IgD-negative memory B cell (primary cell): ENCODE measurements at regions not wholly inside any gene's neighbourhood (a gene's known extent, or its start where the extent isn't known, plus 50 kb on each side); places are given as distances from the start of the nearest gene placed in this dataset.
A peak's percentile ranks its signal among the peaks of the same experiment; 100 is the strongest.

Source experiments
- H3K27ac Mint-ChIP-seq, 3 donors: one replicate each; pipeline ENCODE4 v1.8.0; 2020 to 2022; ENCODE audit warnings: mild to moderate bottlenecking in 3 of 3, mixed read lengths in 3 of 3, moderate library complexity in 1 of 3
- H3K27me3 Mint-ChIP-seq: one replicate; pipeline ENCODE4 v1.8.0; 2021; ENCODE audit warnings: mixed read lengths
- H3K36me3 Mint-ChIP-seq: one replicate; pipeline ENCODE4 v1.8.0; 2020; ENCODE audit warnings: mild to moderate bottlenecking, mixed read lengths
- H3K4me1 Mint-ChIP-seq, 3 donors: one replicate each; pipeline ENCODE4 v1.8.0; 2020 to 2022; ENCODE audit warnings: mixed read lengths in 3 of 3, mild to moderate bottlenecking in 1 of 3
- H3K4me3 Mint-ChIP-seq, 4 donors: one replicate each; pipeline ENCODE4 v1.8.0; 2020 to 2022; ENCODE audit warnings: mild to moderate bottlenecking in 4 of 4, mixed read lengths in 4 of 4, moderate library complexity in 3 of 4
- H3K9me3 Mint-ChIP-seq, 3 donors: one replicate each; pipeline ENCODE4 v1.8.0; 2020 to 2021; ENCODE audit warnings: mixed read lengths in 3 of 3, mild to moderate bottlenecking in 1 of 3

DNA sequence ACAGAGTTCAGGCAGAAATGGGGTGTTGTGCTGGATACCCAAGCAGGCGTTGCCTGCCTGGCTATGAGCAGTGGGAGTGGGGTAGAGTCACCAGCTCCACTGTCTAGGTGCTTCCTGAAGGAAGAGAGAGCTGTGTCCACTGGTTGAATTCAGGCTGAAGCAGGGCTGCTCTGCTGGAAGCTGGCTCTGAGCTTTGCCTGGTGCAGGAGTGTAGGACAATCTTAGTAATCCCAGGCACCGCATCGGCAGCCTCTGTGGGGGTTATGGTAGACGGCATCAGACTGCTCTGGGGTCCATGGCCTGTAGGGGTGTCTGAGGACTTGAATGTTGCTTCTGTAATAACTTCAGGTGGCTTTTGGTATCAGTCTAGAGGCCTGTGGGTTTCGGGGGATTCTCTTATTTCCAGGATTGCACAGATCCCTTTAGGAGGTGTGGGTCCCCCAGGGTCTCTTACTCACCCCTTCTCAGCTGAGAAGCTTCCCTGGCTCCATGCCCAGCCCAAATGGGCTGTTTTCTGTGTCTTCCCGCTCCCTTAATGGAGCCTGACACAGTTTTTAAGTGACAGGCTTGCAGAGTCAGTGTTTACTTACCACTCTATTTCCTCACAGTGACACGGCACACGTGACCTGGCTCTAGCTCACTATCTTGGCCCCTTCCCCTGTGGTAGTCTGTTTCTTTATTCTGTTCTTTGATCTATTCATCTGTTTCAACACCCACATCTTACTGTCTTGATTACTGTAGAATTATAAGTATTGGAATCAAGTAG, 644.3 kb downstream of the CBLN2 start:
- no peaks in the 10 kb centered on the region for H3K36me3 Mint-ChIP-seq
- H3K4me1 Mint-ChIP-seq, result peaks cover 0 to 2% (median 0%) of the 10 kb centered on the region in 3 donors
- no peaks in the 10 kb centered on the region for H3K27me3 Mint-ChIP-seq
- no peak overlapping the region for H3K27ac Mint-ChIP-seq
- no peak overlapping the region for H3K4me3 Mint-ChIP-seq
- peaks cover 0 to 10% (median 3%) of the 10 kb centered on the region in 3 donors for H3K9me3 Mint-ChIP-seq

DNA sequence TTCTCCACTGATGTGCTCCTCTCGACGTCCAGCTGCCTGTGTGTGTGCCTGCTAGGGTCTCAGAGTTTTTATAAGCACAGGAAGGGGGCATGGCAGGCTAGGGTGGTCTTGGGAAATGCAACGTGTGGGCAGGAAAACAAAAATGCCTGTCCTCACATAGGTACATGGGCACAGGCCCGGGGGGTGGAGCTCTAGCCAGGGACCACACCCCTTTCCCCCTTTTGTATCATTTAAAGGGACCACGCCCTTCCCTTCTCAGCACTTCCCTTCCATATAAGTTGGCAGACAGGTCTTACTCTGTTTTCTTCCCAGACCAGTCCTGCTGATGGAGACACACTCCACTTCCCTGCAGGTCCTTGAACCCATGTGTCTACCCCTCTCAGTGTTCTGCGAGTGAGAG, 645.0 kb downstream of the CBLN2 start:
- H3K36me3 Mint-ChIP-seq, result no peaks in the 10 kb centered on the region
- H3K4me3 Mint-ChIP-seq, result no peak overlapping the region
- H3K27ac Mint-ChIP-seq, result no peak overlapping the region
- H3K27me3 Mint-ChIP-seq, result no peaks in the 10 kb centered on the region
- H3K9me3 Mint-ChIP-seq, result peaks cover 0 to 10% (median 3%) of the 10 kb centered on the region in 3 donors
- peaks cover 0 to 2% (median 0%) of the 10 kb centered on the region in 3 donors for H3K4me1 Mint-ChIP-seq

DNA sequence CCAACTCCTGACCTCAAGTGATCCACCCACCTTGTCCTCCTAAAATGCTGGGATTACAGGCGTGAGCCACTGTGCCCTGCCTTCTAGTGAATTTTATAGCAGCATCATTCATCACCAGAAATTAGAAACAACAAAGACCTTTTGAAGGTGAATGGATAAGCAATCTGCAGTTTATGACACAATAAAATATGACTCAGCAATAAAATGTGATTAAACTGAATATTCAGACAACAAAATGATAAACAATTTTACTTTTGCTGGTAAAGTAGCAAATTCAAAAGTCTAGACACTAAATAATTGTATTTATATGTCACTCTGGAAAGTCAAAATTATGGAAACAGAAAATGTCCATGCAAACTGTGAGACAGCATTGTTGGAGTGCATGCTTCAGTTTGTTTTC, 656.6 kb downstream of the CBLN2 start:
- Mint-ChIP-seq H3K4me1 (peaks cover 0 to 2% (median 0%) of the 10 kb centered on the region in 3 donors), H3K4me3 (no peak overlapping the region), H3K27ac (no peak overlapping the region), H3K27me3 (no peaks in the 10 kb centered on the region), H3K9me3 (peaks cover 0 to 4% (median 2%) of the 10 kb centered on the region in 3 donors), H3K36me3 (no peaks in the 10 kb centered on the region)

DNA sequence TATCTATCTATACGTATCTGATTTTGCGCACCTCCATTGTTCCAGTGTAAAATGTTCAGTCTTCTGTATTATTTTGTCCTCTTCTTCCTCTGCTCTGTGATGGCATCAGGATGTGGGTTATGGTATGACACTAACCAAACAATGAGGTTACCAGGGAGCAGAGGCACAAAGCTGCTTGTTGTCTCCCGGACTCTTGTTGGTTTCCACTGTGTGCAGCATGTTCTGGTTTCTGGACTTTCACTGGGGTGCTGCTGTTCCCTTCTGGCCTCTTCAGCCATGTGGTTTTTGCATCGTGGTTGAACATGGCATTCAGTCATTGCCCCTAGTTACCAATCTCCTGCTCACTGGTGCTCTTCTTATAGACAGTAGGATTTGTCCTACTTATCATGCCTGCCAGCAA, 665.9 kb downstream of the CBLN2 start:
- Mint-ChIP-seq H3K27ac (no peak overlapping the region), H3K4me3 (no peak overlapping the region), H3K27me3 (no peaks in the 10 kb centered on the region), H3K4me1 (no peaks in the 10 kb centered on the region), H3K9me3 (peaks cover 0 to 3% (median 0%) of the 10 kb centered on the region in 3 donors), H3K36me3 (peaks cover 3% of the 10 kb centered on the region)

DNA sequence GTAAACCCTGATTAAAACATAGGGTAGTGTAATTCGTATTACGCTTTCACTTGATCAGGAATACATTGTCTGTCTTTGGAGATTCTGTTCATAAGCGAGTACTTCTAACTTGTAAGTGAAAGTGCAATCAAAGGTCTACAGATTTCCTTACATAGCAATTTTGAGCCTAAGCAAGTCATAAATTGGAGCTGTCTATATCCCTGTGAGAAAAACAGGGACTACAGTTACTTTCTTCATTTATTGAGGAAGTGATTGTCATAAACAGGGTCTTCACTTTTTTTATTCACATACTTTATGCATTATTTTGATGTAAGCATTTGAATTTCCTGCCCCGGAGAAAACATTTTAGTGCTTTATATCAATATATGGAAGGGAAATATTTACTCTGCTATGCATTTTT, 670.4 kb downstream of the CBLN2 start:
- peaks cover 0 to 1% (median 0%) of the 10 kb centered on the region in 3 donors for H3K9me3 Mint-ChIP-seq
- peaks cover 4% of the 10 kb centered on the region for H3K36me3 Mint-ChIP-seq
- H3K27ac Mint-ChIP-seq, result peak overlapping the region in 1 of 3 donors; percentile 7
- H3K27me3 Mint-ChIP-seq, result no peaks in the 10 kb centered on the region
- no peak overlapping the region for H3K4me3 Mint-ChIP-seq
- no peaks in the 10 kb centered on the region for H3K4me1 Mint-ChIP-seq

DNA sequence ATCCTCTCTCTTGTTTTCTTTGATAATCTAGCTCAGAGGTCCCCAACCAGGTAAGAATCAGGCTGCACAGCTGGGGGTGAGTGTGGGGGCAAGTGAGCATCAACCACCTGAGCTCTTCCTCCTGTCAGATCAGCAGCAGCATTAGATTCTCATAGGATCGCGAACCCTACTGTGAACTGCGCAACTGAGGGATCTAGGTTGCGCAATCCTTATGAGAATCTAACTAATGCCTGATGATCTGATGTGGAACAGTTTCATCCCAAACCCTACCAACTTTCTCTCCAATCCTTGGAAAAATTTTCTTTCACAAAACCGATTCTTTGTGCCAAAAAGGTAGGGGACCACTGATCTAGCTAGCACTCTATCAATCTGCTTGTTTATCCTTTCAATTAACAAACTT, 678.3 kb downstream of the CBLN2 start:
- Mint-ChIP-seq H3K4me1 (peaks cover 0 to 4% (median 0%) of the 10 kb centered on the region in 3 donors), H3K36me3 (peaks cover 1% of the 10 kb centered on the region), H3K27me3 (no peaks in the 10 kb centered on the region), H3K4me3 (no peak overlapping the region), H3K9me3 (peaks cover 3 to 5% (median 4%) of the 10 kb centered on the region in 3 donors), H3K27ac (no peak overlapping the region)

DNA sequence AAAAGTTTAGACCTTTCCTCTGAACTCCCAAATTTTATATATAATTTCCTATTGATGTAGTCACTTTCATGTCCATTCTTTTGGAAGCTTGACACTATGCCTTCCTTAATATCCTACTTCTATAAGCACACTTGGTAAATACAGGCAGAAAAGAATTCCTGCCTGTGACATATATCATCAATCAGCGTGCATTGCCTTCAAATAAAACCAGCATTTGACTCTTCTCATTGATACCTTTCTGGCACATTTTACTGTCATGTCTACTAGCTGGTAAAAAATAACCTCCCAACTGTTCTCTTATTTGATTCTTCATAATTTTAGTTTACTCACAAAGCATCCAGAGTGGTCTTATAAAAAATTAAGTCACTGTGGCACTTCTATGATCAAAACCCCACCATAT, 693.5 kb downstream of the CBLN2 start:
- Mint-ChIP-seq H3K27ac (peak overlapping the region in 1 of 3 donors; percentile 41), H3K4me3 (no peak overlapping the region), H3K36me3 (no peaks in the 10 kb centered on the region), H3K9me3 (peaks cover 10 to 28% (median 25%) of the 10 kb centered on the region in 3 donors), H3K4me1 (peaks cover 6 to 10% (median 6%) of the 10 kb centered on the region in 3 donors), H3K27me3 (peaks cover 1% of the 10 kb centered on the region)

DNA sequence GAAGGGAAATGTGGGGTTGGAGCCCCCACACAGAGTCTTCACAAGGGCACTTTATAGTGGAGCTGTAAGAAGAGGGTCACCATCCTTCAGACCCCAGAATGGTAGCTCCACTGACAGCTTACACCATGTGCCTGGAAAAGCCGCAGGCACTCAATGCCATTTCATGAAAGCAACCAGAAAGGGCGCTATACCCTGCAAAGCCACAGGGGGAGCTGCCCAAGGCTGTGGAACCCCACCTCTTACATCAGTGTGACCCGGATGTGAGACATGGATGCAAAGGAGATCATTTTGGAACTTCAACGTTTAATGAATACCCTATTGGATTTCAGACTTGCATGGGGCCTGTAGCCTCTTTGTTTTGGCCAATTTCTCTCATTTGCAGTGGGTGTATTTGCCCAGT, 694.7 kb downstream of the CBLN2 start:
- H3K27ac Mint-ChIP-seq, result peak overlapping the region in 1 of 3 donors; percentile 65
- H3K9me3 Mint-ChIP-seq, result peaks cover 10 to 28% (median 25%) of the 10 kb centered on the region in 3 donors
- no peak overlapping the region for H3K4me3 Mint-ChIP-seq
- peaks cover 1% of the 10 kb centered on the region for H3K27me3 Mint-ChIP-seq
- no peaks in the 10 kb centered on the region for H3K36me3 Mint-ChIP-seq
- H3K4me1 Mint-ChIP-seq, result peaks cover 6 to 10% (median 6%) of the 10 kb centered on the region in 3 donors

DNA sequence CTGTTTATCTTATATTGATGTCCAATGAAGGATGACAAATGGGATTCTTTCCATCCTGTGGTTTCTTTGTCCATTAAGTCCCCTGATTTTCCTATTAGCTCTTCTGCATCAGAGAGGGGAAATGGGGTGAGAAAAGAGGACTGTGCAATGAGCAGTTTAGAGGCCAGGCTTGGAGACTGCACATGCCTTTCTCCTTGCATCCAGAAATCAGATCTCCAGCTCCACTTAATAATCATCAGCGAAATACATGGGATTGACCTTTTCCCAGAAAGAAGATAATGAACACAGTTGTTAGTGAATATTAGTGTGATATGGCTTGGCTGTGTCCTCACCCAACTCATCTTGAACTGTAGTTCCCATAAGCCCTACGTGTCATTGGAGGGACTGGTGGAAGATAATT, 697.4 kb downstream of the CBLN2 start:
- peaks cover 6 to 10% (median 6%) of the 10 kb centered on the region in 3 donors for H3K4me1 Mint-ChIP-seq

DNA sequence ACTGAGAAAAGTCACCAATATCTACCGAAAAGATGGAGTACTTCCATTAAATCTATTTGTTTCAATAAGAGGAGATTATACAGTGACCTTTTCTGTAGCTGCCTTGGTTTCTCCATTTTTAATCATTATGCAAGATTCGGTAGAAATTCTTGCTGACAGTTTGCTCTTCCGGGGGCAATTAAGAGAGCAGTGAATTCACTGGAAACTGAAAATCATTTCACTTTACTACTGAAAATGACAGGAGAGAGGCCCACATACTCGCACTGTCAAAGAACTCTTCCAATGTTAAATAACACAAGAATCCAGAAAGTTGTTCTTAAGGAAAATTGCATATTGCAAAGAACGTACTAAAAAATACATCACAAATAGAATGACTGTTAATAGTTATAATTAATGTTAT, 699.3 kb downstream of the CBLN2 start:
- Mint-ChIP-seq H3K9me3 (peaks cover 8 to 24% (median 22%) of the 10 kb centered on the region in 3 donors), H3K27ac (no peak overlapping the region), H3K27me3 (no peaks in the 10 kb centered on the region), H3K4me1 (peaks cover 0 to 2% (median 0%) of the 10 kb centered on the region in 3 donors), H3K4me3 (no peak overlapping the region), H3K36me3 (no peaks in the 10 kb centered on the region)

More for the DNA sequence above, 697.4 kb downstream of the CBLN2 start:
- peaks cover 10 to 28% (median 25%) of the 10 kb centered on the region in 3 donors for H3K9me3 Mint-ChIP-seq
- peaks cover 1% of the 10 kb centered on the region for H3K27me3 Mint-ChIP-seq
- peak overlapping the region in 1 of 4 donors; percentile 55 for H3K4me3 Mint-ChIP-seq
- H3K36me3 Mint-ChIP-seq, result no peaks in the 10 kb centered on the region
- no peak overlapping the region for H3K27ac Mint-ChIP-seq

DNA sequence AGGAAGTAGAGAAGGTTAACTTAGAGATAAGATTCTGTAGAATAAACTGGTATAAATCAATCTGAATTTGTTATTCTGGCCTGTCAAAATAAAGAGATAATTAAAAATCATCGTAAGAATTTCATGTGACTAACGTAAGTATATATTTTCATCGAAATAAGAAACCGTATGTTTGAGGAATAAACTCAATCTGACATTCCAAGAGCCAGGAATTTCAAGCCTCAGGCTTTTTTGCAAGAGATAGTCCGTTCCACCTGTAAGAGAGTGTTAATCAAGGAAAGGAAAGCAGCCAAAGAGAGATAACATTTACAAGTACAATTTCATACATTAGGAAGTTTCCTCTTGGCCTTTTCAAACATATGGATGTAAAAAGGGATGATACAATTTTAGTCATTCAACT, 701.5 kb downstream of the CBLN2 start:
- Mint-ChIP-seq H3K9me3 (peaks cover 4 to 14% (median 10%) of the 10 kb centered on the region in 3 donors), H3K27ac (no peak overlapping the region), H3K4me3 (no peak overlapping the region), H3K36me3 (no peaks in the 10 kb centered on the region), H3K27me3 (no peaks in the 10 kb centered on the region), H3K4me1 (no peaks in the 10 kb centered on the region)

DNA sequence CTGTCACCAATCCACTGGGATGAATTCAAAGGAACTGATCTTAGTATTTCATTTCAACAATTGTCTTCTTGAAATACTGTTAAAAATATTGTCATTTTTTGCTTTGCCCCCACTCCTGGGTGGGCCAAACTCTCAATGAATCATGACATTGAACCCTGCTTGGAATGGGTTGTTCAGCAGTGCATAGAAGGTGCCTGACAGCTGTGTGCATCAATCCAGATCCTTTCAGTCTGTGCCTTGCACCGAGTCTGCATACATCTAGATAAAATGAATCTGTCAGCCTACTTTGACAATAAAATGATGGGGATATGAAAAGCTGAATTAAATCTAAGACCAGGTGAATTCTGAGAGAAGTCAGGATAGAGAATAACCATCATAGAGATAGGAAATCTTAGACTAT, 706.6 kb downstream of the CBLN2 start:
- Mint-ChIP-seq H3K27ac (no peak overlapping the region), H3K4me1 (no peaks in the 10 kb centered on the region), H3K9me3 (peaks cover 0 to 4% (median 2%) of the 10 kb centered on the region in 3 donors), H3K4me3 (no peak overlapping the region), H3K36me3 (no peaks in the 10 kb centered on the region), H3K27me3 (no peaks in the 10 kb centered on the region)

DNA sequence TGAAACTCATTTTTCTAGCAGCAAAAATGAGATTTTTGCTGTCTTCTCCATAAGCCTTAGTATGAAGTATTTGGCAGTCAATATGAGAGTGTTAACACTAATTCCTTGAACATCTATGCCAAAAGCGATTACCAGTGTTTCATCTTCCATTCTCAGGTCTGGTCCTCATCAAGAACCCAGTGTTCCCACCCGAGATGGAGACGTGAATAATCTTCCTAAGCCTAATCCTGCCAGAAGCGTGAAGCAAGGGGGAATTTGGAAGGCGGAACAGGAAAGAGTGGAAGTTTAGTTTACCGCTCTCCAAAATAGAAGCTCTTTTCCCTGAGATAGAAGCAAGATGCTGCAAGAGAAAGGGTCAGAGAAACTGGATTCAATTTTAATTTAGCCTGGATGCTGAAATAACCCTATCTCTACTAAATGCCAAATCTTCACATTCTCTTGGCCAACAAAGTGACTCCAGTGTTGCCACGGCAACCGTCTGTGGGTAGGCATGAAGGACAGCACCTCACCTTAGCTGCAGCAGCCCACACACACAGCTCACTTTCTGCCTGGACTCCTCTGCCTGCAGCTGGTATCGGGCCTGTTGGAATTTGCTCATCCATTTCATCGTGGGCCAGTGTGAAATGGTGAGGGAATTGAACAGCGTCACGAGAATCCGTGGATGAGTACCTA, 711.1 kb downstream of the CBLN2 start:
- Mint-ChIP-seq H3K4me1 (no peaks in the 10 kb centered on the region), H3K36me3 (no peaks in the 10 kb centered on the region), H3K9me3 (peaks cover 0 to 4% (median 0%) of the 10 kb centered on the region in 3 donors), H3K27me3 (no peaks in the 10 kb centered on the region), H3K4me3 (no peak overlapping the region), H3K27ac (no peak overlapping the region)

DNA sequence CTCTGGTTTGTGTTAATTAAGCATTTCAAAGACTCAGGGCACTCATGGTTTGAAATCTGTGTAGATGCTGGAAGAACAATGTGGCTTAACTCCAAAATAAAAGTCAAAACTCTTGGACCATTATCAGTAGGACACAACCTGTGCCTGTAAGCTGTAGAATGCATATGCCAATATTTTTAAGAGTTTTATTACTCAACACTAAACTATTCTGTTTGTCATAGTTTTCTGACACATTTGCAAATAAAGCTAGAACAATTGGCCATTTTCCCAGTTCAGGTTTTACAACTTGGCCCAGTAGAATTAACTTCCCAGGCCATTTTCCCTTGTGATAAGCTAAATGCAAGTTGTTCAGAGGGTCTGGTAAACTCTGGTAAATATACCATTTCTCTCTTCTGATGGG, 713.1 kb downstream of the CBLN2 start:
- Mint-ChIP-seq H3K27ac (no peak overlapping the region), H3K27me3 (no peaks in the 10 kb centered on the region), H3K4me3 (no peak overlapping the region)

DNA sequence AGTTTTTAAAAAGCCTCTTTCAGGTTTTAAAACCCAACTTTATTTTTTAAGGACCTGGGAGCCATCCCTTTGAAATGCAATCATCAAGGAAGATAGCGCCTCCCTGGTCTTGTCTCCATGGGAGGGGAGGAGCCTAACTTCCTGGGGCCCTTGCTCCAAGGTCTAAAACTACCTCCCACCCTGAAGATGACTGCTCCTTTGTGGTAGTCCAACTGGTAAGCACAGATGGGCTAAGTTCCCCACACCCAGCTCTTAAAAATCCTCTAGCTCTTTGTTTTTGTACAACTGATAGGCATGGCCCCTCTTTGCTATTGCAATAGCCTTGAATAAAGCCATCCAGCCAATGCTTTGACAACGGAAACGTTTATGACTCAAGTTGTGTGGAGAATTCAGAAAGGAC, 716.8 kb downstream of the CBLN2 start:
- Mint-ChIP-seq H3K36me3 (no peaks in the 10 kb centered on the region), H3K27me3 (no peaks in the 10 kb centered on the region), H3K4me3 (no peak overlapping the region), H3K27ac (no peak overlapping the region), H3K4me1 (no peaks in the 10 kb centered on the region), H3K9me3 (peaks cover 0 to 4% (median 1%) of the 10 kb centered on the region in 3 donors)

More for the DNA sequence above, 713.1 kb downstream of the CBLN2 start:
- Mint-ChIP-seq H3K4me1 (no peaks in the 10 kb centered on the region), H3K9me3 (peaks cover 0 to 6% (median 0%) of the 10 kb centered on the region in 3 donors), H3K36me3 (no peaks in the 10 kb centered on the region)
